HTR-8/SVneo (cell line): ENCODE measurements at regions not wholly inside any gene's neighbourhood (a gene's known extent, or its start where the extent isn't known, plus 50 kb on each side); places are given as distances from the start of the nearest gene placed in this dataset.

Experiments used
- DNase-seq: peaks from one replicate; pipeline ENCODE4 v3.0.0; 2011; ENCODE audit warnings: low spot score, mixed read lengths; ENCODE audit not compliant: insufficient read length
- FAIRE-seq: peaks from 2 replicates; lab custom pipeline; 2011; peaks lifted over from hg19 to GRCh38; lab: Jason Lieb, UNC

DNA sequence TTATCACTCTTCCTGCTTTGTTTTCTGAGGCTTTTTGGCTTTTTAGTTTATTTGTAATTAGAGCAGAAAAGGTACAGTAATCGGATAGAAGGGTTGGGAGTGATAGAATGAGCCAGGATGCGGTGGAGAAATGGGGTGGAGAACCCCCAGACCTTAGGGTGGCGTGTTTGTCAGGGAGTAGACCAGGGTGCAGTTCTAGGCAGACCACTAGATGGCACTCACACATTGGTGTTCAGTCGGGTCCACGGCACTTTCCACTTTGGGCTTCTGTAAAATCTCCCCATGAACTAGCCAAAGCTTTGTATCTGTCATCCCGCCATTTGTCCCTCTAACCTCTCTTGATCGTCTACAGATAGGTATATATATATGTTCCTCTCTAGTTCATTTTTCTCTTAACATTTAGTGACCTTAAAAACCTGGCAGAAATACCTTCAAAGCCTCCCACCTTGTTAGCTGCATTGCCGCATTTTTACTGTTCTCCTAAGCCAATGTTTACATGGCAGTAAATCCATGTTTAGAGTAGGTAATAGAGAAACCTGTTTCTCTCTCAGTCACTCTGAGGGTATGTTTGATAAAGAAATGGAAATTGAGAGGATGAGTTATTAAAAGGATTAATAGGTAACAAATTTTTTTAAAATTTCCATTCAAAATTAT lies 154.9 kb downstream of the TM9SF2 start:
- DNase-seq (peak; percentile 53), FAIRE-seq (peak; percentile 4)

DNA sequence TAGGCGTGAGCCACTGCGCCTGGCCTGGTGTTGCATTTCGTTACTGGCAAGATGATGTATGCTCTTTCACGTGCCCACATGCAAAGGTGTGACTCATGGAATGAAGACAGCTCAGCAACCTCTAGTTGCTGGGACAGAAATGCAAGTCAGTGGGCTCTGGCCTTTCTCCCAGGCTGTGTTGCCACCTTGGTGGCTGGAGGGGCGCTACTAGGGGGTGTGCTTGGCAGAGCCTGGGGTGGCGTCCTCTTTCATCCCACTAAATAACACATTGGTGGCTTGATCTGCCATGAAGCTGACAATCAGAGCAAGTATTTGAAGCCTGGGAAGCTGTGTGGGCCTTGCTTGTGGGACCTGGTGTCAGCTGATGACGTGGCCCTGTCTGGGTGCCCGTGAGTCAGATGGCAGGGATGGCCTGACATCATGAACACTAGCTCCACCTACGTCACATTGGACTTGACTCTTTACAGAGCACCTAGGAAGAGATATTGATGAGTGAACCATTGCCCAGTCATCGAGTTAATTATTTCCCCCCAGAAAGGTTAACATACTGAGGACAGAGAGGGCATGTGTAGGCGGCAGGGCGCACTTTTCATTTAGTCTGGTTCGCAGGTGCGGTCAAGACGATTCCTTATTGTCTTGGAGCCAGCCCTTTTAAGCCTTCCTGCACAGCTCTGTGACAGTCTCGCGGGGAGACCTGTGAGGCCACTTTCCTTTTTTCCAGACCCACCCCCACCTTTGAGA lies 154.2 kb downstream of the TM9SF2 start:
- FAIRE-seq: no peak

DNA sequence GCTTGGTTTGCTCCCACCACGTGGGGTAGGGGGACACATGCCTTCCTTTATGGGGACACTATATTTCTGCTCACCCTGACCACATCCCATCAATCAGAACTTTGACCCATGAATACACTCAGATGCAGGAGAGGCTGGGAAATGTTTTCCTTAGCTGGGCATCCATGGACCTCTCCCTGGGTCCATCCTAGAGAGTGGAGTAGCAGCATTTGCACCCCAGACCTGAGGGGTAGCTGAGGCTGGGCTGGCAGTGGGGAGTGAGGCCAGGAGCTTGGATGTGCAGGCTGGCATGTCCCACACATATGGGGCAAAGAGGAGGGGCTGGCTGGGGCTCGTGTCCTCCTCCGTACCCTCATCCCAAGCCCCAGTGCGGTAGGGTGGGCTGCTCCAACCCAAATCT lies 152.8 kb downstream of the TM9SF2 start:
- no peak for FAIRE-seq
- no peak for DNase-seq

More for the DNA sequence above, 154.2 kb downstream of the TM9SF2 start:
- DNase-seq: no peak

DNA sequence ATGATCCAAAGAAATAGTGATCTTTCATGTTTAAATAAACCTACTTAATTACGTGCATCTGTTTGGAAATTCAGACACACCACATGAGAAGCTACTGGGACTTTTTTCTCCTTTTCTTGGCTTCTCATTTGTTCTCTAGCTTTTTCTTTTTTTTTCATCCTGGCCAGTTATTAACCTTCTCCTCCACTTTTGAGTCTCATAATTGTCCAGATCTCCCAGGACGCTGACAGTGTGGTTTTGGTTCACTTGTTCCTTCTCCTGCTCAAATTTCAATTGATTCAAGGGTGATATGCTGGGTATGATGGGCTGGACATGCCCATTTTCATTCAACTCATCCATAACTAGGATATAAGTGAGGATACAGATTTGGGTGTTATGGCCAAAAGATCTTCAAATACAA lies 152.3 kb downstream of the TM9SF2 start:
- no peak for FAIRE-seq
- DNase-seq: no peak

DNA sequence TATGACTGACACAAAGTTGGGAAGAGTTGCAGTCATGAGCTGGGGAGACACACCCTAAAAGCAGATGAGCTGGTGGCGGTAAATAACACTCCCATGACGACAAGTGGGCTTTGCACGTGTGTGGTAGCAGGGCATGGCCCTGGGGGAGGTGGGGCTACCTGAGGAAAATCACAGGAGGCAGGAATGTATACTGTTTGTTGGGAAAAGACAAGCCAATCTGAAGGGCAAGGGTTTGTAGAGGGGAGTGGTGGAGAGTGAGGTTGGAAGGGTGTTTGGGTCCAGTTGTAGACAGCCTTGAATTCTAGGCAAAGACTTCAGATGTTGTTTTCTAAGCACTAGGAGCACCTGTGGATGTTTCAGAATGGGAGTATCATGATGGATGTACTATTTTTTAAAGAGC lies 151.6 kb downstream of the TM9SF2 start:
- DNase-seq (no peak), FAIRE-seq (no peak)

DNA sequence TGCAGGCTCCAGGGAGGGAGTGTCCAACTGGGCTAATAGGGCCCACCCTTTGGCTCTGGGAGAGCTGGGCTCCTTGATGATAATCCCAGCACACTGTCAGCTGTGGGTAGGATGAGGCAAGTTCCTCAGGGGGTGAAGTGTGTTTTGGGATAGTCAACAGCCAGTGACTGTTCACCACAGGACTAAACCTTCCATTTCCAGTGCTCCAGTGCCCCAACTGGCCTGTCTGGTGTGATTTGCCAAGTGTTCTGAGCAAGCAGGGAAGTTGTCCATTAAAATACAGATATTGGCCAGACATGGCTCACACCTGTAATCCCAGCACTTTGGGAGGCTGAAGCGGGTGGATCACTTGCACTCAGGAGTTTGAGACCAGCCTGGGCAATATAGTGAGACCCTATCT lies 150.9 kb downstream of the TM9SF2 start:
- DNase-seq (no peak), FAIRE-seq (no peak)

DNA sequence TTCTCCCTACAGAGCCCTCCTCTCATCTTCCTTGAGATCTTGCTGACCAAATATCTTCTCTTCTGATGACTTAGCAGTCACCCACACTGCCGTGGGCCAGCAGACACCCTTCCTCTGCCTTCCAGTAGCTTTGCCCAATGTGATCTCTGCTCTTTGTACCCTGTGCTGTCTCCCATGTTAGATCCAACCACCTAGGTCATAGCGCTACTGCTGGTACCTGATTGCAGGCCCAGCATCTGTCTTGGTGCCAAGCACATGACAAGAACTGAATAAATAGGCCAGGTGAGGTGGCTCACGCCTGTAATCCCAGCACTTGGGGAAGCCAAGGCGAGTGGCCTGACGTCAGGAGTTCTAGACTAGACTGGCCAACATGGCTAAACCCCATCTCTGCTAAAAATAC lies 149.7 kb downstream of the TM9SF2 start:
- no peak for DNase-seq
- FAIRE-seq: no peak

DNA sequence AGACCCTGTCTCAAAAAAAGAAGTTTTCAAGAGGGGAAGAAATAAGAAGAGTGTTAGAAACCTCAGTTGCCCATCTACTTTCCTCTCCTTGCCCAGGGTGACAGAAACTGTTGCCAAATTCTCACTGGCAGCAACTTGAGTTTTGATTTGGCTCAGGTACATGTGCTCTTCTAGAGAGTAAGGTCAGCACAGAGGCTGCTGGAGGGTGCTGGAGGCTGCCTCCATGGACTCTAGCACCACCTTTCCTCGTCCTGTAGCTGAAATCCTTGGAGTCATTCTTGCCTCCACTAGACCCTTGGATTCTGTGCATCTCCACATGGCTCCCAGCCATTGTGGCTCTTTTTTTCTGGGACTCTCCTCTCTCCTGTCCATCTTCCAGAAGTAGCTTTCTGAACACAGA lies 149.1 kb downstream of the TM9SF2 start:
- no peak for FAIRE-seq

DNA sequence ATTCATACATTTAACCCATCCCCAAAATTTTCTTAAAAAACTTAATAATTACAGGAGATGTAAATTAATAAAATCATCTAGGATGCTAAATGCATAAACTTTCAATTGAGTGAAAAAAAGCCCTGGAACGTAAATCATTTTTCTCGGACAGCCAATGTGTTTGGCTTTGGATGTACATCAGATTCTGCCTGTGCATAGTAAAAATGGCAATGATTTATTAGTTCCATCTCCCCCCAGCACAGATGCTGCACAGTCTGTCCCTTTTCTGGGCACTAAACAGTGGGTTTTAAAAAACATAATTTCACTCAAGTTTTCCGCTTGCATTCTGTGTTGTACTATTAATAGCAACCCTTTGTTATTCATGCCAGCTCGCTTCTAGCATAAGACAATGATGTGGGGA lies 147.7 kb downstream of the TM9SF2 start:
- FAIRE-seq: no peak
- no peak for DNase-seq

More for the DNA sequence above, 149.1 kb downstream of the TM9SF2 start:
- no peak for DNase-seq

DNA sequence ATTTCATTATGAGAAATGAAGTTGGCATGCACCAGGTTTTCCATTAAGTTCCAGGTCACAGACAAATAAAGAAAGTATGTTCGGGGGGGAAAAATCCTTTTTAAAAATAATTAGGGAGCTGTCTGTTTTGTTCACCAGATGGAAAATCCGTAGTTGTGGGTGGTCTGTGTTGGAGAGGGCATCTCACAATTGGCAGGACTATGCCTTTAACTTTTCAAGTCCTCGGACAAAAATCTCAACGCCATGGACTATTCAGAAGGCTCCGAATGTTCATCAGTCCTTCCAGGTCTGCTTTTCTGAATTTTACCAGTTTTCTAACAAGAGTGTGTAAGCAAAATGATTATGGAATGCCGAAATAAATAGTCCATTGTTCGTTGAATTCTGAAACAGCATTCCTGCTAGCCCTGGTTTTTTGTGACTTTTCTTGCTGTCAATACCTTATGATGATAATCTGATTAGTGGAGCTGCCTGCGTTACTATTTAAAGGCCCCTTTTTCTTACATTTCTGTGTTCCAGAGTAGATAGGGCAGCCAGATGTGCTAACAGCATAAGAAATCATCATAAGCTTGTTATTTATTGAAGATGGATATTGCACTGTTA lies 146.9 kb downstream of the TM9SF2 start:
- no peak for DNase-seq
- FAIRE-seq: no peak

DNA sequence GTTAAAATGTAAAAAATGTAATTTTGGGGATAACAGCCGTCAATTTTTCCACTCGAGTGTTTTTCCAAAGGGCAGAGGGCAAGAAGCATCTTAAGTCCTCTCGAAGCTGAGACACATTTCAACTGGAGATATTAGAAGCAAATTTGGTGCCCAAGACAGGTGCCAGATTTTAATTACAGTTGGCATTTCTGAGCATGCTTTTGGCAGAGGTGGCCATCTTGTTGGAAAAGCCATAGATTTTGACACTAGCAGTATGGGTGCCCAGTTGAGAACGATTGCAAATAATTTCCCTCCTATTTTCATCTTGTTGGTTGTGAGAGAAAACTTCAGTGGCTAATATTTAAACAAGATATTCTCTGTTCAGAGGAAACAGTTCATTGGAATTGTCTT lies 146.3 kb downstream of the TM9SF2 start:
- FAIRE-seq (no peak), DNase-seq (no peak)

DNA sequence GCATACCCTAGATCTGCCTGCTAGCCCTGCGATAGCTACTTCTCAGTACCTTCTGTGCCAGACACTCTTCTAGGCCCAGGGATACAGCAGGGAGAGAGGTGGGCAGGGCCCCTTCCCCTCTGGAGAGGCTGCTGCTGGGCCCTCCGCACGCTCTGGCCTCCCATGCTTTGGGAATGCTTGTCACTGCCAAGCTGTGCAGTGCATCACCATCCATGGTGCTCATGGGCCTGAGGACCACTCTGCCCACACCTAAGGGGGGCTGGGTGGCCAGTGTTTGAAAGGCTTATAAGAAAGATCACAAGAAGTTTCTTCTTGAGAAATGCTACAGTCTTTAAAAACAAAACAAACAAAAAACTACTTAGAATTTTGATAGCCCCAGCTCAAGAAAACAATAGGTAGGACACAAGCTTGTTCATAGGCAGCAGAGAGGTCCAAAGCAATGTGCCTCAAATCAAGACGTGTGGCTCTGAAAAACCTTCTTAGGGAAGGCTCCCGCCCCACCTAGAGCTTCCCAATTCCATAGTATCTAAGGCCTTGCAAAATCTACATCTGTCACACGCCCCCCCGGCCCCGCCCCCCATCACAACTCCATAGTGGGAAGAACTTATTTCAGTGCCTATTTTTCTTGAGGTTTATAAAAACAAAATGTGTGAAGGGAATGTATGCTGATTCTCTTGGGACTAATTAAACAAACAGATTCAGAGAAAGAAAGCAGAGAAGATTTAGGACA lies 145.8 kb downstream of the TM9SF2 start:
- DNase-seq (no peak), FAIRE-seq (no peak)

DNA sequence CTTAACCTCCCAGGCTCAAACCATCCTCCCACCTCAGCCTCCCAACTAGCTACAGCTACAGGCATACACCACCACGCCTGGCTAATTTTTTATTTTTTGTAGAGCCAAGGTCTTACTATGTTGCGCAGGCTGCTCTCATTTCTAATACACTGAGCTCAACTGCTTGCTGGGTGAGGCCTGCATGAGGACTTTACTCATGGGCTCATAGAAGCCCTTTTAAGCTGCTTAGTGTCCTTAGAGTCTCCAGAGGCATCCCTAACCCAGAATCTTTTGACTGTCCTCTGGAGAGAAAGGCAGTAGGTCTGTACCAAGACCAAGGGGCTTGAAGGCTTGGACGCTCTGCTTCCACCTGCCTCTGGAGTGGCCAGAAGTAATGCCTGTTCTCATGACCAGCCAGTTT lies 141.6 kb downstream of the TM9SF2 start:
- no peak for FAIRE-seq
- DNase-seq: no peak

DNA sequence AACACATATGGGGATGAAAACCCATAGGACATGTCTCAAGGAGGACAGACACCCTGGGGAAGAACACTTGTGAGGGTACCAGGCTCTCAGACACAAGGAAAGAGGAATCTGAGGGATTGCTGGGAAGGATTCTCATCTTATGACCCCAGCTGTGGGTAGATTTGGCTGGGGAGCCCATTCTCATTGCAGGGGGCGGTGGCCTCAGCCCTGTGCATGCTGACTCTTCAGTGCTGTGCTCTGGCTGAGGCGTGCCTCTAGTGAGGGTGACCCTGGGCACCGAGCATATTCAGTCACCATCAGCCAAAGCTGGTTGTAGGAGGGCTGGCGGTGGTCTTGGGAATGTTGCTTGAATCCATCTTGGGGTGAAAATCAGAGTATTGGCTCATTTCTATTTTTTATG lies 140.7 kb downstream of the TM9SF2 start:
- FAIRE-seq (no peak), DNase-seq (no peak)

DNA sequence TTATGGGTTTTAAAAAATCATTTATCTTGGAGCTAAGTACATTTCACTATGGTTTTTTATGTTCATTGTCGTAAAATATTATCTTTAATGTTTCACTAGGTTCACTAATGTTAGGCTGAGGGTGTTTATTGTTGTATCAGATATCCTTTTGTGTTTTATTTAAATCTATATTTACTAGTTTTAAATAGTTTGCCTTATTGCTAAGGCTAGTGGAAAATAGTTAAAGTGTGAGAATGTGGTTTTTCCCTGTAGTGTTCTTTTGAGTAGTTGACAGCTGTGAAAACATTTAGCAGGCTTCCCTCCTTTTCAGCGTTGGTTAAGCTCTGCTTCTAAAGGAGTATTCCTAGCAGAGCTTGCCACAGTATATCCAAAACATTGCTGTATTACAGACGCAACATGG lies 139.0 kb downstream of the TM9SF2 start:
- DNase-seq (no peak), FAIRE-seq (no peak)

DNA sequence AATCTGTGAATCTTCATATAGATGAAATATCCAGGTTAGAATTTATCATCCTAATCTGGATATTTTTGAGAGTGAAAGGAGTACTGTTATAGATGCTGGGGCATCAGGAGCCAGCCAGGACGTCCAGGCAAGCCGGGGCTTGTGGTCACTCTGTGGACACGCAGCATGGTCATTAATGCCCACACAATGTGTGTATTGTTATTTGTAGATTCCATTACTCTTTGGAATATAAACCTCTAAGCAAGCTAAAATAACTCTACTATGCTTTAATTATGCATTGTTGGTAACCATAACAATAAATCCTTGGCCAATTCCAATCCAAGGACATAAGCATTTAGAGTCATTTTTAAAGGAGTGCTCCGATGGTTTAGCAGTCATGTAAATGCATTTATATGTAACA lies 137.9 kb downstream of the TM9SF2 start:
- DNase-seq: no peak
- no peak for FAIRE-seq

DNA sequence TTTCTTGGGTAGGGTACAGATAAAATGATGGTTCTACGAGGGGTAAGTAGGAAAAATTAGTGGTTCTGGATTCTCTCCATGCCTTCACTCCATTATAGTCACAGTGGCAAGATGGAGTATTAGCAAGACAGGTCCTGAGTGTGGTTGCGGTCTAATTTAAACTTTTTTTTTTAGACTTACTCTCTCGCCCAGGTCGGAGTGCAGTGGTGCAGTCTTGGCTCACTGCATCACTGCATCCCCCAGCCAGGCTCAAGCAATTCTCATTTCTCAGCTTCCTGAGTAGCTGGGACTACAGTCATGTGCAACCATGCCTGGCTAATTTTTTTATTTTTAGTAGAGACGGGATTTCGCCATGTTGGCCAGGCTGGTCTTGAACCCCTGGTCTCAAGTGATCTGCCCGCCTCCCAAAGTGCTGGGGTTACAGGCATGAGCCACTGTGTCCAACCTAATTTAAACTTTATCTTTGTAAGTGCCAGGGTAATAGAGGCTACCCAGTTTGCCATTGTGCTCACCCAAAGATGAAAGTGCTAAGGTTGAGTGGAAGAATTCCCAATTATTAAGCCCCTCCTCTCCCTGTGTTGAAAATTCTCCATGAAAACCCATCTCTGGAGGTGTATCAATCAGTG lies 135.6 kb downstream of the TM9SF2 start:
- no peak for DNase-seq
- FAIRE-seq: no peak

DNA sequence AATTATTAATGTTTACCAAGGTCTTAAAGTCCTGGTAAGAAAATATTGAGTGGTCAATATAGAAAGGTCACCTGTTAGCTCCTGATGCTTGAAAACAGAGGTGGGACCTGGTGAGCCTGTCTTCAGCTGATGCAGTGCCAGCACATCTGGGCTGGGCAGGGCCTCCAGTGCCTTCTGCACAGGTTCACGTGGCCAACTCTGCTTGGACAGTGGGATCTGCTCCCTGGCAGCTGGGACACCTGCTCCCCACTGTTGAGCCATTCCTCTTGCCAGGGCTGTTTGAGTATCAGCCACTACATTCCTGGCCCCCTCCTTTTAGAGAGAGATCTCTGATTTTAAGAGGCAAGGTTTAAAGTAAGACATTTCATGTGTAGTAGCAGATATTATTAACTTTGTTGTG lies 135.0 kb downstream of the TM9SF2 start:
- FAIRE-seq: no peak

DNA sequence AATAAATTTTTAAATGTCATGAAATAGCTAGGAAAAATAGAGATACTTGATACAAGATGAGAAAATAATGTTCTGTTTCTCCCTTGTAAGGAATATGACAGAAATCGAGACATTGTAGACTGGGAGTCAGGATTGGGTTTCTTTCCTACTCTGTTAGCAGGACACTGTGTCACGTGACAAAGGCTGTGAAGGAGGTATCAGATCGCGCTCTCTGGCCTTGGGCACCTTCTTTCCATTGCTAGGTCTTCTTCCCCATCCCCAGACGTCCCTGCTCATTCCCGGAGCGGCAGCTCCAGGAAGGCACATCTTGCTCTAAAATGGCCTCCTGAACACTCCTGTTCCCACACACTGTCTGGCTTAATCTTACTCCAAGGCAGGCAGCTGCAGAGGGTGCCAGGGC lies 133.4 kb downstream of the TM9SF2 start:
- FAIRE-seq (no peak), DNase-seq (no peak)

More for the DNA sequence above, 135.0 kb downstream of the TM9SF2 start:
- no peak for DNase-seq

DNA sequence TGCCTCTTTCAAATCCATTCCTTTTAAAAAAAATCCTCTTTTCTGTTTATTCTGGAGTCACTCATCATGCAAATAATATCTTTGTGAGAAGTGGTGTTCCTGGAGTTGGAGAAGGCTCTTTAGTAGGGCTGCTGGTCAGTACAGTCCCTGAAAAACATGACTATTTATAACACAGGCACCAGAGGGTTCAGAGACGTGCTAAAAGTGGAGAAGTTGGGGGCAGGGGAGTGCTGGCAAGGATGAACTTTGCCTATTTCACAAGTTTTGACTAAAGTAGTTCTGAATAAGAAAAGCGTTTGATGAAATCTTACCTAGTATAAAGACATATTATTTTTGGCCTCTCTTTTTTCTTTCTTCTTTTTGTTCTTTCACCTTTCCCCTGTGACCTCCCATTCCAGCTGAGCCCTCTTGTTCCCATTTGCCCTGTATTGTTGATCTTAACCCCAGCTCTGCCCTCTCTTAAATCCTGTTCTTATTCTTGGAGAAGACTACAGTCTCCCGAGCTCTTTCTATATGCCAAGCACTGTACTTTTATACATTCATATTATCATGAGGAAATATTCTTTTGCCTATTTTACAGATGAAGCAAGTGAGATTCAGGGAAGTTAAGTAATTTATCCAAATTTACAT lies 129.1 kb downstream of the TM9SF2 start:
- DNase-seq (no peak), FAIRE-seq (no peak)
